Panc1 (cell line): ENCODE measurements at regions not wholly inside any gene's neighbourhood (a gene's known extent, or its start where the extent isn't known, plus 50 kb on each side); places are given as distances from the start of the nearest gene placed in this dataset.

Experiments used
- POLR2AphosphoS5 ChIP-seq: IDR thresholded peaks from 2 replicates; pipeline ENCODE4 v1.6.1; 2012; ENCODE audit warnings: mild to moderate bottlenecking, low read depth, low read length, moderate library complexity
- SIN3A ChIP-seq: IDR thresholded peaks from 2 replicates; pipeline ENCODE4 v1.6.1; 2012; ENCODE audit warnings: low read depth, mild to moderate bottlenecking, low read length, moderate library complexity, borderline replicate concordance; ENCODE audit not compliant: insufficient read depth
- TCF7L2 ChIP-seq: IDR thresholded peaks from 2 replicates; pipeline ENCODE4 v1.6.1; 2011; ENCODE audit warnings: mild to moderate bottlenecking, low read depth, low read length, inconsistent platforms
- TF ChIP-seq, protein P1 (sequence below): fragments of 450-650 bp; IDR thresholded peaks from 2 replicates; pipeline ENCODE4 v1.5.1; 2017; ENCODE audit warnings: mild to moderate bottlenecking
- TF ChIP-seq, protein P2 (sequence below), 2 experiments: IDR thresholded peaks; 2 replicates each; pipeline ENCODE4 v1.6.1; 2011 to 2012; ENCODE audit warnings: low read depth in 2 of 2, control low read depth in 1 of 2, low read length in 1 of 2, mild to moderate bottlenecking in 1 of 2, moderate library complexity in 1 of 2; ENCODE audit not compliant: insufficient read depth in 1 of 2

DNA sequence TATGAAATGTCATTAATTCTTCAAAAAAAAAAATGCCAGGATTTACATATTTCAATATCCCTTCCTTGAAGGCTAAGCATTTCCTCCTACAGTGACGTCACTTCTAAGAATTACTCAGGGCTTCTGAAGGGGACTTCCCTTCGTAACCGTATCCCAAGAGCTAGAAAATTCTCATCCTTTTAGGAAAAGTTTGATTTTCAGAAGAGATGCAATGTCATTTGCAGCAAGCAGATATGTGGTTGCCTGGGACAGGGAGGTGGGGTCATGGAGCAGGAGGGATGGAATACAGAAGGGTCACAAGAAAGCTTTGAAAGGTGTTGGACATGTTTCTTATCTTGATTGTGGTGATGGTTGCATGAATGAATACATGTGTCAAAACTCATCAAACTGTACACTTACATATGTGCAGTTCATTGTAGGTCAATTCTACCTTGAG, 97.0 kb upstream of the ATL2 start:
- TF ChIP-seq, protein P1, sequence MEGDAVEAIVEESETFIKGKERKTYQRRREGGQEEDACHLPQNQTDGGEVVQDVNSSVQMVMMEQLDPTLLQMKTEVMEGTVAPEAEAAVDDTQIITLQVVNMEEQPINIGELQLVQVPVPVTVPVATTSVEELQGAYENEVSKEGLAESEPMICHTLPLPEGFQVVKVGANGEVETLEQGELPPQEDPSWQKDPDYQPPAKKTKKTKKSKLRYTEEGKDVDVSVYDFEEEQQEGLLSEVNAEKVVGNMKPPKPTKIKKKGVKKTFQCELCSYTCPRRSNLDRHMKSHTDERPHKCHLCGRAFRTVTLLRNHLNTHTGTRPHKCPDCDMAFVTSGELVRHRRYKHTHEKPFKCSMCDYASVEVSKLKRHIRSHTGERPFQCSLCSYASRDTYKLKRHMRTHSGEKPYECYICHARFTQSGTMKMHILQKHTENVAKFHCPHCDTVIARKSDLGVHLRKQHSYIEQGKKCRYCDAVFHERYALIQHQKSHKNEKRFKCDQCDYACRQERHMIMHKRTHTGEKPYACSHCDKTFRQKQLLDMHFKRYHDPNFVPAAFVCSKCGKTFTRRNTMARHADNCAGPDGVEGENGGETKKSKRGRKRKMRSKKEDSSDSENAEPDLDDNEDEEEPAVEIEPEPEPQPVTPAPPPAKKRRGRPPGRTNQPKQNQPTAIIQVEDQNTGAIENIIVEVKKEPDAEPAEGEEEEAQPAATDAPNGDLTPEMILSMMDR: no peak
- TF ChIP-seq, protein P2, sequence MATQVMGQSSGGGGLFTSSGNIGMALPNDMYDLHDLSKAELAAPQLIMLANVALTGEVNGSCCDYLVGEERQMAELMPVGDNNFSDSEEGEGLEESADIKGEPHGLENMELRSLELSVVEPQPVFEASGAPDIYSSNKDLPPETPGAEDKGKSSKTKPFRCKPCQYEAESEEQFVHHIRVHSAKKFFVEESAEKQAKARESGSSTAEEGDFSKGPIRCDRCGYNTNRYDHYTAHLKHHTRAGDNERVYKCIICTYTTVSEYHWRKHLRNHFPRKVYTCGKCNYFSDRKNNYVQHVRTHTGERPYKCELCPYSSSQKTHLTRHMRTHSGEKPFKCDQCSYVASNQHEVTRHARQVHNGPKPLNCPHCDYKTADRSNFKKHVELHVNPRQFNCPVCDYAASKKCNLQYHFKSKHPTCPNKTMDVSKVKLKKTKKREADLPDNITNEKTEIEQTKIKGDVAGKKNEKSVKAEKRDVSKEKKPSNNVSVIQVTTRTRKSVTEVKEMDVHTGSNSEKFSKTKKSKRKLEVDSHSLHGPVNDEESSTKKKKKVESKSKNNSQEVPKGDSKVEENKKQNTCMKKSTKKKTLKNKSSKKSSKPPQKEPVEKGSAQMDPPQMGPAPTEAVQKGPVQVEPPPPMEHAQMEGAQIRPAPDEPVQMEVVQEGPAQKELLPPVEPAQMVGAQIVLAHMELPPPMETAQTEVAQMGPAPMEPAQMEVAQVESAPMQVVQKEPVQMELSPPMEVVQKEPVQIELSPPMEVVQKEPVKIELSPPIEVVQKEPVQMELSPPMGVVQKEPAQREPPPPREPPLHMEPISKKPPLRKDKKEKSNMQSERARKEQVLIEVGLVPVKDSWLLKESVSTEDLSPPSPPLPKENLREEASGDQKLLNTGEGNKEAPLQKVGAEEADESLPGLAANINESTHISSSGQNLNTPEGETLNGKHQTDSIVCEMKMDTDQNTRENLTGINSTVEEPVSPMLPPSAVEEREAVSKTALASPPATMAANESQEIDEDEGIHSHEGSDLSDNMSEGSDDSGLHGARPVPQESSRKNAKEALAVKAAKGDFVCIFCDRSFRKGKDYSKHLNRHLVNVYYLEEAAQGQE (IDR thresholded peaks at IDR 0.05; ENCODE audit: insufficient read depth in 1 of 2, low read depth in 2 of 2, low read length in 1 of 2): no peak
- TF ChIP-seq POLR2AphosphoS5 (no peak), SIN3A (no peak), TCF7L2 (no peak)
